Mesendoderm (in vitro differentiated cells): ENCODE measurements at regions not wholly inside any gene's neighbourhood (a gene's known extent, or its start where the extent isn't known, plus 50 kb on each side); places are given as distances from the start of the nearest gene placed in this dataset.

ENCODE experiments used
- DNase-seq: peaks from one replicate; pipeline ENCODE4 v3.0.0; 2013
- H2AK5ac ChIP-seq: 2 replicates; pipeline ENCODE4 v1.6.1; 2013; ENCODE audit warnings: low read length, inconsistent platforms
- H2BK120ac ChIP-seq: 2 replicates; pipeline ENCODE4 v1.6.1; 2013; ENCODE audit warnings: low read depth, mild to moderate bottlenecking, low read length, moderate library complexity, mixed read lengths
- H2BK15ac ChIP-seq: replicated peaks from 2 replicates; pipeline ENCODE4 v1.6.1; 2013; ENCODE audit warnings: low read depth, mild to moderate bottlenecking, moderate library complexity
- H2BK5ac ChIP-seq: 2 replicates; pipeline ENCODE4 v1.6.1; 2013; ENCODE audit warnings: low read length, inconsistent platforms
- H3K18ac ChIP-seq: 2 replicates; pipeline ENCODE4 v1.6.1; 2013; ENCODE audit warnings: mild to moderate bottlenecking, low read length, mixed read lengths
- H3K23ac ChIP-seq: one replicate; pipeline ENCODE4 v1.6.1; 2013; ENCODE audit warnings: low read length
- H3K27ac ChIP-seq: 2 replicates; pipeline ENCODE4 v1.5.1; 2013; ENCODE audit warnings: low read depth, mild to moderate bottlenecking, inconsistent platforms, low read length, moderate library complexity
- H3K27me3 ChIP-seq: 2 replicates; pipeline ENCODE4 v1.6.1; 2013; ENCODE audit warnings: low read length, control low read depth, mild to moderate bottlenecking, inconsistent platforms; ENCODE audit not compliant: insufficient read depth, poor library complexity
- H3K36me3 ChIP-seq: 2 replicates; pipeline ENCODE4 v1.6.1; 2013; ENCODE audit warnings: low read length, inconsistent platforms; ENCODE audit not compliant: control insufficient read depth, insufficient read depth
- H3K4ac ChIP-seq: one replicate; pipeline ENCODE4 v1.6.1; 2013; ENCODE audit warnings: low read depth, mild to moderate bottlenecking, low read length, moderate library complexity
- H3K4me1 ChIP-seq: 2 replicates; pipeline ENCODE4 v1.6.1; 2013; ENCODE audit warnings: low read depth, low read length, inconsistent platforms; ENCODE audit not compliant: control insufficient read depth
- H3K4me2 ChIP-seq: 2 replicates; pipeline ENCODE4 v1.6.1; 2013; ENCODE audit warnings: low read length
- H3K4me3 ChIP-seq: 2 replicates; pipeline ENCODE4 v1.5.1; 2013; ENCODE audit warnings: mild to moderate bottlenecking, low read length
- H3K56ac ChIP-seq: one replicate; pipeline ENCODE4 v1.6.1; 2013; ENCODE audit warnings: low read length
- H3K79me1 ChIP-seq: 2 replicates; pipeline ENCODE4 v1.6.1; 2013; ENCODE audit warnings: low read length, inconsistent platforms
- H3K79me2 ChIP-seq: 2 replicates; pipeline ENCODE4 v1.6.1; 2013; ENCODE audit warnings: mild to moderate bottlenecking, low read length; ENCODE audit not compliant: control insufficient read depth, insufficient read depth
- H3K9ac ChIP-seq: 2 replicates; pipeline ENCODE4 v1.6.1; 2013; ENCODE audit warnings: low read length, inconsistent platforms
- H4K5ac ChIP-seq: one replicate; pipeline ENCODE4 v1.6.1; 2013; ENCODE audit warnings: low read length
- H4K8ac ChIP-seq: one replicate; pipeline ENCODE4 v1.6.1; 2013; ENCODE audit warnings: low read depth, mild to moderate bottlenecking, control low read depth, low read length, moderate library complexity
- WGBS: extraction: QIAGEN DNeasy Blood & Tissue Kit; methylation state at CpG from one replicate; pipeline ENCODE4 v1.1.7; 2013; ENCODE audit warnings: low lambda C conversion rate, missing lambda C conversion rate; ENCODE audit not compliant: insufficient coverage; ENCODE audit errors: extremely low coverage; 5-methylcytosine and 5-hydroxymethylcytosine counted together

DNA sequence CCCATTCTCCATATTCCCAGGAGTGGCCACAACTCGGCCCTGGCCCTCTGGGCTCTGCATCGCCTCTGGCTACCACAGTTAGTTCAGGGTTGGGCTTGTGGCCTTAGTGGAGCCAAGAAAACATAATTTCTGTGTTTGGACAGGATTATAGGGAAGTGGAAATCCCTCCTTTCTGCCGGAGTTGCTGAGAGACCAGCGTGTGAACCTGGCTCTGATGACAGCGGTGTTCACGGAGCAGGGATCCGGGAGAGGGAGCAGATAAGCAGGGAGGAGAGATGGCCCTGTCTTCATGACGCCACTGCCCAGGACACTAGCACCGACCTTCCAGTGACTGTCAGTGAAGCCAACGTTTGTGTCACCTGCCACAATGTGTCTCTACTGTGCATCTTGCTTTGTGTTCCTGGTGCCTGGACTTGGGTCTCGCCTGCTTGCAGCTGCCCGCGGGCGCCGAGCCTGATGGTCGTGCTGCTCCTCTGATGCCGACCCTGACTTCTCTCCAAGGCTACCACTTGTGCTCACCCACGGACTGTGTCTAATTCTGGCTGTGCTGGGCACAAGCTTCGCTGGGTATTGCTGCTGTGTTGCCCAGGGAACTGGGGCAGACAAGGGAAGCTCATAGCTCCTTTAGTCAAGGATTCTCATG is 67.0 kb upstream of the VIPR2 start:
- H3K36me3 ChIP-seq, result no peaks in the 10 kb centered on the region
- WGBS, result no CpG with 5 or more reads among the region's 19 CpGs
- no peak for DNase-seq
- H3K27me3 ChIP-seq, result no peaks in the 10 kb centered on the region
- no peak overlapping the region for H2BK5ac ChIP-seq
- no peak overlapping the region for H4K5ac ChIP-seq
- H3K4me2 ChIP-seq, result no peak overlapping the region
- H2BK120ac ChIP-seq, result no peak overlapping the region
- H3K23ac ChIP-seq, result no peak overlapping the region
- no peak overlapping the region for H3K4ac ChIP-seq
- H3K9ac ChIP-seq, result no peak overlapping the region
- H3K56ac ChIP-seq, result no peak overlapping the region
- H2BK15ac ChIP-seq, result no peak overlapping the region
- no peak overlapping the region for H3K4me3 ChIP-seq
- H3K27ac ChIP-seq, result no peak overlapping the region
- no peaks in the 10 kb centered on the region for H3K79me1 ChIP-seq
- H3K4me1 ChIP-seq, result no peaks in the 10 kb centered on the region
- H2AK5ac ChIP-seq, result no peak overlapping the region
- no peaks in the 10 kb centered on the region for H3K79me2 ChIP-seq
- H3K18ac ChIP-seq, result no peak overlapping the region
- no peak overlapping the region for H4K8ac ChIP-seq

DNA sequence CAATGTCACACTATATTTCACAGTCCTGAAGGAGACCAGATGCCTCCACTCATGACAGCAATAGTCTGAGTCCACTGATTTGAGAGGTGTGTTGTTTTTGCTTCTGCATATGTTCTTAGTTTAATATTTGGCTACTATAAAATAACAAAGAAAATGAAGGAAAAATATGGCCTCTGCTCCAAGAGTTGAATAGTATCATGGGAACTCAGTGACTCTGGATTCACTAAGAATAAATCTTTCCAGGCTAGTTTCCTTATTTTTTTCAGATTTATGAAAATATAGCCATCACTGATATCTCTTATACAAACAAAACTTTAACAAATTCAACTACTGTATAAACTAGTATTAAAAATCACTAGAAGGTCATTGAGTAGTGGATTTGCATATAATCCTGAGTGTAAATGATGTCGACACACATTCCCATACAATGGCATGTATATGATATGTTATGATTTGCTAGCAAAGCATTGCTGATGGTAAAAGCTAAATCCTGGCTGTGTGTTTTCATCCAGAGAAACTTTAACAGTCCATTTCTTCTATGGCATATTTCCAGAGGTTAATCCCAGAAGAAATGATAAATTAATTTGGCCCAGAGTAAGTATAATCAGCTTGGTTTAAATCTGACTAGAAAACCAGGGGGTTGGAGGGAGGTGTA is 66.0 kb upstream of the VIPR2 start:
- WGBS, result no CpG with 5 or more reads among the region's 1 CpG
- H3K4ac ChIP-seq, result no peak overlapping the region
- no peaks in the 10 kb centered on the region for H3K27me3 ChIP-seq
- no peaks in the 10 kb centered on the region for H3K79me1 ChIP-seq
- no peak overlapping the region for H2BK5ac ChIP-seq
- no peak overlapping the region for H2AK5ac ChIP-seq
- no peaks in the 10 kb centered on the region for H3K4me1 ChIP-seq
- H2BK120ac ChIP-seq, result no peak overlapping the region
- no peak overlapping the region for H3K4me3 ChIP-seq
- no peak overlapping the region for H3K18ac ChIP-seq
- no peak overlapping the region for H3K23ac ChIP-seq
- H2BK15ac ChIP-seq, result no peak overlapping the region
- no peak overlapping the region for H3K9ac ChIP-seq
- no peak overlapping the region for H3K4me2 ChIP-seq
- H3K36me3 ChIP-seq, result no peaks in the 10 kb centered on the region
- no peak overlapping the region for H3K56ac ChIP-seq
- H3K27ac ChIP-seq, result no peak overlapping the region
- no peak overlapping the region for H4K5ac ChIP-seq
- no peaks in the 10 kb centered on the region for H3K79me2 ChIP-seq
- H4K8ac ChIP-seq, result no peak overlapping the region
- no peak for DNase-seq

DNA sequence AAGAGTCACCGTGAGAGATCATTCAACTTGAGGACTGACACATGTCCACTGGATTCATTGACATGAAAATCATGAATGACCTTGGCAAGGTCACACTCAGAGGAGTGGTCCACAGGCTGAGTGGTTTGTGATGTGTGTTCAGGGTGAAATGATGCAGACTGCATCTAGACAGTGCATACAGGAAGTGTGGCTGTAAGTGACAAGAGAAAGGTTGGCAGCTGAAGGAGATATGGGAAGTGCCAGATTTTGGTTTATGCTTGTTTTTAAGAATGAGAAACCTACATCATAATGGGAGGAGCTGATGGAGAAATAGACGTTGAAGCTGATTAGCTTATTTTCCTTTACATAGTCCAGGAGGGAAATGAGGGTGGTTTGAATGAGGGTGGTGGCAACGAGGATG is 64.8 kb upstream of the VIPR2 start:
- no peak overlapping the region for H4K8ac ChIP-seq
- no peak overlapping the region for H3K4ac ChIP-seq
- no peaks in the 10 kb centered on the region for H3K79me2 ChIP-seq
- H3K27ac ChIP-seq, result no peak overlapping the region
- no peak overlapping the region for H3K4me2 ChIP-seq
- no peak overlapping the region for H4K5ac ChIP-seq
- no peak overlapping the region for H2BK5ac ChIP-seq
- no peaks in the 10 kb centered on the region for H3K4me1 ChIP-seq
- H3K56ac ChIP-seq, result no peak overlapping the region
- no peak for DNase-seq
- no CpG with 5 or more reads among the region's 3 CpGs for WGBS
- no peak overlapping the region for H3K23ac ChIP-seq
- H2BK120ac ChIP-seq, result no peak overlapping the region
- no peak overlapping the region for H3K9ac ChIP-seq
- H3K18ac ChIP-seq, result no peak overlapping the region
- H3K4me3 ChIP-seq, result no peak overlapping the region
- no peaks in the 10 kb centered on the region for H3K79me1 ChIP-seq
- no peak overlapping the region for H2BK15ac ChIP-seq
- H3K36me3 ChIP-seq, result no peaks in the 10 kb centered on the region
- H3K27me3 ChIP-seq, result no peaks in the 10 kb centered on the region
- no peak overlapping the region for H2AK5ac ChIP-seq

DNA sequence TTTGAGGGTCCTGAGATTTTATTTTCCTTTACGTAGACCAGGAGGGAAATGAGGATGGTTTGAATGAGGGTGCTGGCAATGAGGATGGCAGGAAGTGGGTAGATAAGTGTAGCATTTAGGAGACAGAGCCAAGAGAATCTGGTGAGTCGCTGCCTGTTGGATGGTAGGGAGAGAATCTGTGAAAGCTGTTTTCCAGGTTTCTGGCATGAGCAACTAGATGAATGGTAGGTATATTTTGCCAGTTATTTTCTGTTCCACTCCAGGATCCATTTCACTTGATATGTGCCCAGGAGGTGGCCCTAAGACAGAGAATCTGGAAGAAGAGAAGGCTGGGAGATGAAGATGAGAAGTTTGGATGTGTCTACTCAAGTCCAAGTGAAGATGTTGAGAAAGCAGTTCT is 63.3 kb upstream of the VIPR2 start:
- Histone ChIP-seq H2AK5ac (no peak overlapping the region), H3K27me3 (no peaks in the 10 kb centered on the region), H3K36me3 (no peaks in the 10 kb centered on the region), H3K4me2 (no peak overlapping the region), H3K79me2 (no peaks in the 10 kb centered on the region), H2BK15ac (no peak overlapping the region), H3K27ac (no peak overlapping the region), H2BK5ac (no peak overlapping the region), H3K79me1 (no peaks in the 10 kb centered on the region), H2BK120ac (no peak overlapping the region), H3K9ac (no peak overlapping the region), H3K56ac (no peak overlapping the region), H3K4me3 (no peak overlapping the region), H3K23ac (no peak overlapping the region), H3K4ac (no peak overlapping the region), H3K4me1 (no peaks in the 10 kb centered on the region), H3K18ac (no peak overlapping the region), H4K8ac (no peak overlapping the region), H4K5ac (no peak overlapping the region)
- DNase-seq, result no peak
- no CpG with 5 or more reads among the region's 2 CpGs for WGBS

DNA sequence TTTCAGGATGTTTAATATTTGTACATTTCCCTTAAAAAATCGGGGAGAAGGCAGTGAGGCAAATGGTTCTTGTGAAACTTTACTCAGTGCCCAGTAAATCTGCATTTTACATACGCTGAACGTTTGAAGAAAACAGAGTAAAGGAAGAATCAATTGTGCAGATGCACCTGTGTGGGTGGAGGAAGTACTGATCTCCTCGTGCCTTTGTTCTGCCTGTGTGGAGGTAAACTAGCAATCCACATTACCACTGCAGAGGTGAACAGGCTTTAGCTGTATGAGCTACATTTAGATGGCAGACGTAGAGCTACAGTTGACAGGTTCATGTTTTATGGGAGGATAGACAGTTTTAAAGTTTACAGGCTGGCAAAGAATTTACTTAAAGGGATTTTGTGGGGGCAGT is 62.7 kb upstream of the VIPR2 start:
- H3K4me2 ChIP-seq, result no peak overlapping the region
- no peaks in the 10 kb centered on the region for H3K4me1 ChIP-seq
- H3K23ac ChIP-seq, result no peak overlapping the region
- WGBS, result no CpG with 5 or more reads among the region's 5 CpGs
- H3K27ac ChIP-seq, result no peak overlapping the region
- no peak for DNase-seq
- H3K56ac ChIP-seq, result no peak overlapping the region
- H2BK120ac ChIP-seq, result no peak overlapping the region
- H3K4ac ChIP-seq, result no peak overlapping the region
- no peaks in the 10 kb centered on the region for H3K79me1 ChIP-seq
- H4K5ac ChIP-seq, result no peak overlapping the region
- H3K27me3 ChIP-seq, result no peaks in the 10 kb centered on the region
- no peaks in the 10 kb centered on the region for H3K36me3 ChIP-seq
- H2BK15ac ChIP-seq, result no peak overlapping the region
- no peak overlapping the region for H3K18ac ChIP-seq
- no peak overlapping the region for H2AK5ac ChIP-seq
- no peaks in the 10 kb centered on the region for H3K79me2 ChIP-seq
- H4K8ac ChIP-seq, result no peak overlapping the region
- H2BK5ac ChIP-seq, result no peak overlapping the region
- H3K9ac ChIP-seq, result no peak overlapping the region
- no peak overlapping the region for H3K4me3 ChIP-seq

DNA sequence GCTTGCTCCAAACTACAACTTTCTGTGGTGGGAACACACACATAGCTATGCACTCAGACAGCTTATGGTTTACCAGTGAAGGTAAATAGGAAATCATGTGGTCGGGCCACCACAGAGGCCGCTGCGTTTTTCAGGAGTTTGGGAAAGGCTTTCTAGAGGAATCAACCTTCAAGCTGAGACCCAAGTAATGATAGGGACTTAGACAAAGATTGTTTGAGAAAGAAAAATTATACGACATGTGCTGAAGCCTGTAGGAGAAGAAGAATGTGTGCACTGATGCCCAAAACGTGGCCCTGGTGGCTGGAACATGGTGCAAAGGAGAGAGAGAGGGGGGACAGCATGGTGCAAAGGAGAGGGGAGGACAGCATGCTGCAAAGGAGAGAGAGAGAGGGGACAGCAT is 61.2 kb upstream of the VIPR2 start:
- Histone ChIP-seq H3K27me3 (no peaks in the 10 kb centered on the region), H3K56ac (no peak overlapping the region), H3K9ac (no peak overlapping the region), H2BK5ac (no peak overlapping the region), H3K36me3 (no peaks in the 10 kb centered on the region), H3K27ac (no peak overlapping the region), H2BK120ac (no peak overlapping the region), H3K79me2 (no peaks in the 10 kb centered on the region), H2AK5ac (no peak overlapping the region), H3K23ac (no peak overlapping the region), H3K4me3 (no peak overlapping the region), H3K79me1 (no peaks in the 10 kb centered on the region), H3K4ac (no peak overlapping the region), H3K4me2 (no peak overlapping the region), H3K4me1 (no peaks in the 10 kb centered on the region), H3K18ac (no peak overlapping the region), H2BK15ac (no peak overlapping the region), H4K5ac (no peak overlapping the region), H4K8ac (no peak overlapping the region)
- no CpG with 5 or more reads among the region's 5 CpGs for WGBS
- DNase-seq, result no peak
